Nephron progenitor cell (in vitro differentiated cells): ENCODE measurements at regions not wholly inside any gene's neighbourhood (a gene's known extent, or its start where the extent isn't known, plus 50 kb on each side); places are given as distances from the start of the nearest gene placed in this dataset.

Experiments
- DNase-seq: peaks from one replicate; pipeline ENCODE4 v3.0.0; 2021
- H3K27ac Mint-ChIP-seq: 2 replicates; pipeline ENCODE4 v1.8.0; 2021; ENCODE audit warnings: mild to moderate bottlenecking, moderate library complexity, mixed read lengths
- H3K27me3 Mint-ChIP-seq: 2 replicates; pipeline ENCODE4 v1.8.0; 2021; ENCODE audit warnings: mild to moderate bottlenecking, low read depth, mixed read lengths; ENCODE audit not compliant: poor library complexity
- H3K36me3 Mint-ChIP-seq: 2 replicates; pipeline ENCODE4 v1.8.0; 2021; ENCODE audit warnings: low read depth, mixed read lengths
- H3K4me1 Mint-ChIP-seq: 2 replicates; pipeline ENCODE4 v1.8.0; 2021; ENCODE audit warnings: mixed read lengths
- H3K4me3 Mint-ChIP-seq: 2 replicates; pipeline ENCODE4 v1.8.0; 2021; ENCODE audit warnings: mild to moderate bottlenecking, moderate library complexity, mixed read lengths
- H3K9me3 Mint-ChIP-seq: 2 replicates; pipeline ENCODE4 v1.8.0; 2021; ENCODE audit warnings: mild to moderate bottlenecking, moderate library complexity, mixed read lengths
- TF ChIP-seq, protein P1 (sequence below): fragments of 200-600 bp; sonication (generic); IDR thresholded peaks from 2 replicates; pipeline ENCODE4 v1.5.0; 2021; ENCODE audit warnings: antibody characterized with exemption

DNA sequence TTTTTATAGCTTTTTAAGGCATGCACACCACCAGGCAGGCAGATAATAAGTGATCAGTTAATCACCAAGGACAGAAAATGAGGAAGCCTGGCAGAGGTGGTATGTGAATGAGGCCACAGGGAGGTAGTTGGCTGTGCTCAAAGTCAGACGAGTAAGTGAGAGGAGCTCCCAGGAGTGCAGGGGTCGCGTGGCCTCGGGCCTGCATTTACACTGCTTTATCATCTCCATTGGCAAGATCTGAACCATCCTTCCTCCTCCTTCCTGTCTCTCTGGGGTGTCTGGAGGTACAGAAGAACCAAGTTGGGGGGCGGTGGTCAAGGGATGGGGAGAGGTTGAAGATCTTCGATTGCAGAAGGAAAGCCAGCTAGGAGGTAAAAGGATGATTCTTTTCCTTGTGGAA is 320.1 kb downstream of the SOX9 start:
- Mint-ChIP-seq H3K4me3 (no peak overlapping the region), H3K36me3 (no peaks in the 10 kb centered on the region), H3K9me3 (peaks cover 9% of the 10 kb centered on the region), H3K4me1 (peaks cover 17% of the 10 kb centered on the region), H3K27ac (no peak overlapping the region), H3K27me3 (no peaks in the 10 kb centered on the region)
- no peak for DNase-seq
- TF ChIP-seq, protein P1, sequence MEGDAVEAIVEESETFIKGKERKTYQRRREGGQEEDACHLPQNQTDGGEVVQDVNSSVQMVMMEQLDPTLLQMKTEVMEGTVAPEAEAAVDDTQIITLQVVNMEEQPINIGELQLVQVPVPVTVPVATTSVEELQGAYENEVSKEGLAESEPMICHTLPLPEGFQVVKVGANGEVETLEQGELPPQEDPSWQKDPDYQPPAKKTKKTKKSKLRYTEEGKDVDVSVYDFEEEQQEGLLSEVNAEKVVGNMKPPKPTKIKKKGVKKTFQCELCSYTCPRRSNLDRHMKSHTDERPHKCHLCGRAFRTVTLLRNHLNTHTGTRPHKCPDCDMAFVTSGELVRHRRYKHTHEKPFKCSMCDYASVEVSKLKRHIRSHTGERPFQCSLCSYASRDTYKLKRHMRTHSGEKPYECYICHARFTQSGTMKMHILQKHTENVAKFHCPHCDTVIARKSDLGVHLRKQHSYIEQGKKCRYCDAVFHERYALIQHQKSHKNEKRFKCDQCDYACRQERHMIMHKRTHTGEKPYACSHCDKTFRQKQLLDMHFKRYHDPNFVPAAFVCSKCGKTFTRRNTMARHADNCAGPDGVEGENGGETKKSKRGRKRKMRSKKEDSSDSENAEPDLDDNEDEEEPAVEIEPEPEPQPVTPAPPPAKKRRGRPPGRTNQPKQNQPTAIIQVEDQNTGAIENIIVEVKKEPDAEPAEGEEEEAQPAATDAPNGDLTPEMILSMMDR, result no peak

DNA sequence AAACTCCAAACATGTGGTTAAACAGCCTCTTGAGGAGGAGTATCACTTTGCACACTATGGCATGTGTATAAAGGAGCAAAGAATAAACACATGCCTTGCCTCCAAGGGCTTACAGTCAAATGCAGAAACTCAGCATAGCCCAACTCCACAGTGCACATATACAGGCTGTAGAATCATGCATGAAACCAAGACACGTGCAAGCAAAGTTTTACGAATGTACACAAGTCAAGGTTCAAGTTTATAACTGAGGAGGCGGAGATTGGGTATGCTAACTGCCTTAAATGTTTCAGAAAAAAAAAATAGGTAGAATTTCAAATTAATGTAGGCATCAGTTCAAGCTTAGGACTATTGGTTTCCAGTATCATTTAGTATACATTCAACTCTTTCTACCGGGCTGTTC is 321.1 kb downstream of the SOX9 start:
- DNase-seq, result no peak
- TF ChIP-seq, protein P1, result no peak
- H3K4me3 Mint-ChIP-seq, result no peak overlapping the region
- H3K4me1 Mint-ChIP-seq, result peaks cover 22% of the 10 kb centered on the region
- peaks cover 3% of the 10 kb centered on the region for H3K27me3 Mint-ChIP-seq
- no peaks in the 10 kb centered on the region for H3K36me3 Mint-ChIP-seq
- H3K9me3 Mint-ChIP-seq, result peaks cover 9% of the 10 kb centered on the region
- H3K27ac Mint-ChIP-seq, result no peak overlapping the region

DNA sequence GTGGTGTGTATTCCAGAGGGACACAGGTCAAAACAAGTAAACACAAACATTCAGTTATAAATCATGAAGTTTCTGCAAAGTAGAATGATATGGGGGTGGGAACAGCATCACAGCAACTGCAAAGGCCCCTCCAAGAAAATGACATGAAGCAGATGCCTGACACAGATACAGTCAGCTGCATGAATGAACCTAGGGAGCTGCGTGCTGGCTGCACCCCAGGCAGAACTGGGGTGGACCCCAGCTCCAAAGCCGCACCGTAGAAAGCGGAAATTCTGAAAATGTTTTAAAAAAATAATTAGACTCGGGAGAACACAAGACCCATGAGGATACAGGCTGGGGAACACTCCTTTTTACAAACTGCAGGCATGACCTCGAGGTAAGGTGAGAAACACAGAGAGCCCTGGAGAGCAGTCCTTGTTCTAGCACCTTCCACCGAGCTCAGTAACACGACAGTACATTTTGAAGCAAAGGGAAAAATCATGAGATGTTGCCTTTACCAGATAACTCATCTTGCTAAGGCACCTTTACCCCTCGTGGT is 323.8 kb downstream of the SOX9 start:
- H3K4me1 Mint-ChIP-seq, result peaks cover 37% of the 10 kb centered on the region
- H3K27ac Mint-ChIP-seq, result no peak overlapping the region
- DNase-seq, result no peak
- H3K9me3 Mint-ChIP-seq, result peaks cover 6% of the 10 kb centered on the region
- H3K36me3 Mint-ChIP-seq, result no peaks in the 10 kb centered on the region
- H3K4me3 Mint-ChIP-seq, result no peak overlapping the region
- TF ChIP-seq, protein P1, result no peak
- peaks cover 11% of the 10 kb centered on the region for H3K27me3 Mint-ChIP-seq

DNA sequence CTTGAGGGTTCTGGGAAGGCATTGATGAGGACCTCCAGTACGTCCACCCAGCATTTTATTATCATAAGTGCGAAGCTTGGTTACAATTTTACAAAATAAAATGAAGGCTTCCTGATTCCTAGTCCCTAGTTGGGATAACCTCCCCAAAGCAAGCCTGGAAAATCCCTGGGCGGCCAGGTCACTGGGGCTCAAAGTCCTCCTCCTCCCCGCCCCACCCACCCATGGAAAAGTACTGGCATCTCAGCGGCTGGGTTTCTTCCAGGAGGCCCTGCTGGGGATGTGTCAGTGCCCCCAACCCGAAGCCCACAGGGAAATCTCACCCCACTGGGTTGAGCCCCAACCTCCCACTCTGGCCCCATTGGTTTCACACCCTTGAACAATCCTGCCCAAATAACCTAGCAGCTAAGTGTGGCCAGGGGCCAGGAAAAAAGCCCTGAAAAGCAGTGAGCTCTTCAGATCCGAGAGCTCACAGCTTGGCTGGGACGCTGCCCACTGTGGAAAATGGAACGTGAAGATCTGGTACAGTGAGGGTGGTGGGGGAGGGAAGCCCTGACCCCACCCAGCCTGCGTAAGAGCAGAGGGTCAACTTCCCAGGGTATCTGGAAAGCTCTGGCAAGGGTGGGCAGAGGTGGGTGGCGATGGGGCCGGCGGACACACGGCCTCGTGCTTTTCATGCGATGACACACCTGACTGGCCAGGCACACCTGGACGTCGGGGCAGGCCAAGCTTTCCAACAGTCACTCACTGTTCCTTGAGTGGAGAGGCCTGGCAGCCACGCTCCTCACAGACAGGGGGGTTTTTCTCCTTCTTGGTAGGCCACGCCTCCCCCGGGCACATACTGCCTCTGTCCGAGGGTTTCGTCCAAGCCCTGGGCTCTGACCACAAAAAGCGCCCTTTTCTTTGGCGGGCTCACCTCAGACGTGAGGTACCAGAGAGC is 324.5 kb downstream of the SOX9 start:
- TF ChIP-seq, protein P1, result no peak
- Mint-ChIP-seq H3K27me3 (peaks cover 11% of the 10 kb centered on the region), H3K27ac (no peak overlapping the region), H3K4me1 (peaks cover 30% of the 10 kb centered on the region), H3K4me3 (no peak overlapping the region), H3K9me3 (no peaks in the 10 kb centered on the region), H3K36me3 (no peaks in the 10 kb centered on the region)
- DNase-seq, result no peak

DNA sequence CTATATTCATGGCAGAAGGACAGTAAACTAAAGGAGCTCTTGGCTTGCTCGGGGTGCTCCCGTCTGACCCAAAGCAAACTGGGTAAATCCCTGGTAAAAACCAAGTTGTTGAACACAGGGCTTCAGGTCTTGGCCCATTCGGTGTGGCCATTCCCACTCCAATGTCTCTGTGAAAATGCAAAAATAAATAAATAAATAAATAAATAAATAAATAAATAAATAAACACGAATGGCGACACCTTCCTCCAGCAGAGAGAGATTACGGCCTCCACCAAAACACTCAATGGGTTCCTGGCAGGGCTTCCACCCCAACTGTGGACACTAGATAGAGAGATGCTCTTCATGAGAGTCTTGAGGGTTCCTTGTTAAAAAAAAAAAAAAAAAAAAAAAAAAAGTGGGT is 325.3 kb downstream of the SOX9 start:
- peaks cover 11% of the 10 kb centered on the region for H3K27me3 Mint-ChIP-seq
- no peaks in the 10 kb centered on the region for H3K9me3 Mint-ChIP-seq
- no peak overlapping the region for H3K27ac Mint-ChIP-seq

More for the DNA sequence above, 325.3 kb downstream of the SOX9 start:
- TF ChIP-seq, protein P1, result no peak
- DNase-seq, result no peak
- H3K4me1 Mint-ChIP-seq, result peaks cover 28% of the 10 kb centered on the region
- no peaks in the 10 kb centered on the region for H3K36me3 Mint-ChIP-seq
- H3K4me3 Mint-ChIP-seq, result no peak overlapping the region
